DOHH2 (cell line): ENCODE measurements at regions not wholly inside any gene's neighbourhood (a gene's known extent, or its start where the extent isn't known, plus 50 kb on each side); places are given as distances from the start of the nearest gene placed in this dataset.

Experiments used
- H3F3A ChIP-seq: fragments of 200-600 bp; sonication (generic), shearing (Covaris generic); 2 replicates; pipeline ENCODE4 v1.6.0; 2016; ENCODE audit warnings: antibody characterized with exemption, mild to moderate bottlenecking; ENCODE audit not compliant: control insufficient read depth, insufficient read depth
- H3K27ac ChIP-seq: fragments of 200-600 bp; sonication (generic); 2 replicates; pipeline ENCODE4 v1.5.1; 2014; ENCODE audit warnings: low read depth, mild to moderate bottlenecking, low read length, moderate library complexity
- H3K27me3 ChIP-seq: fragments of 200-600 bp; sonication (generic); 2 replicates; pipeline ENCODE4 v1.6.1; 2014; ENCODE audit warnings: mild to moderate bottlenecking, low read length, mixed read lengths; ENCODE audit not compliant: control insufficient read depth
- H3K36me3 ChIP-seq: fragments of 200-600 bp; sonication (generic); 2 replicates; pipeline ENCODE4 v1.6.1; 2014; ENCODE audit warnings: mild to moderate bottlenecking, low read length, moderate library complexity, mixed read lengths; ENCODE audit not compliant: control insufficient read depth
- H3K4me1 ChIP-seq: fragments of 200-600 bp; sonication (generic); 2 replicates; pipeline ENCODE4 v1.6.1; 2014; ENCODE audit warnings: mild to moderate bottlenecking, low read length, mixed read lengths; ENCODE audit not compliant: control insufficient read depth
- H3K4me2 ChIP-seq: fragments of 200-600 bp; sonication (generic); 2 replicates; pipeline ENCODE4 v1.6.0; 2014; ENCODE audit warnings: mild to moderate bottlenecking, low read length, moderate library complexity
- H3K4me3 ChIP-seq: fragments of 200-600 bp; sonication (generic); 2 replicates; pipeline ENCODE4 v1.5.1; 2014; ENCODE audit warnings: mild to moderate bottlenecking, low read length, mixed read lengths
- H3K79me2 ChIP-seq: fragments of 200-600 bp; sonication (generic); 2 replicates; pipeline ENCODE4 v1.6.1; 2014; ENCODE audit warnings: mild to moderate bottlenecking, low read length, mixed read lengths; ENCODE audit not compliant: control insufficient read depth
- H3K9me2 ChIP-seq: fragments of 200-600 bp; sonication (generic); replicated peaks from 2 replicates; pipeline ENCODE4 v1.6.1; 2014; ENCODE audit warnings: mild to moderate bottlenecking, low read length, mixed read lengths; ENCODE audit not compliant: control insufficient read depth
- H3K9me3 ChIP-seq: fragments of 200-600 bp; sonication (generic); 2 replicates; pipeline ENCODE4 v1.6.1; 2014; ENCODE audit warnings: antibody characterized with exemption, low read length, mixed read lengths; ENCODE audit not compliant: control insufficient read depth, insufficient read depth
- H4K20me1 ChIP-seq: fragments of 200-600 bp; sonication (generic); 2 replicates; pipeline ENCODE4 v1.6.0; 2014; ENCODE audit warnings: low read depth, mild to moderate bottlenecking, antibody characterized with exemption, low read length, moderate library complexity; ENCODE audit not compliant: control insufficient read depth, insufficient read depth
- EZH2phosphoT487 ChIP-seq: fragments of 200-600 bp; sonication (generic); IDR thresholded peaks from 2 replicates; pipeline ENCODE4 v1.6.1; 2017; ENCODE audit warnings: borderline replicate concordance, mild to moderate bottlenecking, antibody characterized with exemption, low read length, moderate library complexity, mixed read lengths
- TF ChIP-seq, protein P1 (sequence below): fragments of 200-600 bp; sonication (generic); IDR thresholded peaks from one replicate; pipeline ENCODE4 v1.5.1; 2014; ENCODE audit warnings: antibody characterized with exemption, mild to moderate bottlenecking, low read depth, low read length; ENCODE audit not compliant: poor library complexity, severe bottlenecking

DNA sequence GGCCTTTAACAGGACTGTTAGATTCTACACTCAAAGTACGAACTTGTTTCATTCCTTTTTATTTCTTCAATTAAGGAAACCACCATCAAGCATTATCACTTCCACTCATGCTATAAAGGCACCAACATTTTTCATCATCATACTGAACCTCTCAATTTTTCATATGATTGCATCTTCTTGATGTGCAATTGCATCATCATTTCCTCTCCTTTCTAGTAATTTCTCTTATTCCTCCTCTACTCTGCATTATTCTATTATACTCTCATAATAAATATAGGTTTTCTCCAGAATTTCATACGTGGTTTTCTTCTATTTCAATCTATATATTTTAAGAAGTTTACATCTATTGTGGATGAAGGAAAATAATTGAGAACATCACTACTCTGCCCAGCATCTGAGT lies 506.2 kb upstream of the ZNF385D start:
- Histone ChIP-seq H4K20me1 (no peaks in the 10 kb centered on the region), H3K27me3 (no peaks in the 10 kb centered on the region)

DNA sequence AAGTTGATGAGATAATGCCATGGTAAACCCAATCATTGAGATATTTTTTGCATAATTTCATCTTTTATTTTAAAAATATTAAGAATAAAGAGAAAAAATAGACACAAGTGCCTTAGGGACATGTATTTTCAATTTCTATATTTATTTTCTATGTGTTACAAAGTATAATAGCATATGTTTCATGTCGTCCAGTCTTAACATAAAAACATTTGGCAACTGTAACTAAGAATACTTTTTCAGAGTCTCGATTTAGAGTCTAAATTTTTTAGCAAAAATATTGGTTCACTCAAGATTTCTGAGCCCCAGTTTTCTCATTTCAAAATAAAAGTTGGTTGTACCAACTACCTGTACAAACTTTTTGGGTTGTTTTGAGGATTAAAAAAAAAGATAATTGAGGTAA lies 511.4 kb upstream of the ZNF385D start:
- Histone ChIP-seq H3F3A (no peaks in the 10 kb centered on the region), H3K27ac (no peak overlapping the region), H3K4me3 (no peak overlapping the region), H4K20me1 (no peaks in the 10 kb centered on the region), H3K36me3 (no peaks in the 10 kb centered on the region), H3K9me3 (no peaks in the 10 kb centered on the region), H3K4me2 (no peak overlapping the region), H3K27me3 (no peaks in the 10 kb centered on the region), H3K4me1 (no peaks in the 10 kb centered on the region), H3K79me2 (no peaks in the 10 kb centered on the region), H3K9me2 (no peaks in the 10 kb centered on the region)
- TF ChIP-seq, protein P1, sequence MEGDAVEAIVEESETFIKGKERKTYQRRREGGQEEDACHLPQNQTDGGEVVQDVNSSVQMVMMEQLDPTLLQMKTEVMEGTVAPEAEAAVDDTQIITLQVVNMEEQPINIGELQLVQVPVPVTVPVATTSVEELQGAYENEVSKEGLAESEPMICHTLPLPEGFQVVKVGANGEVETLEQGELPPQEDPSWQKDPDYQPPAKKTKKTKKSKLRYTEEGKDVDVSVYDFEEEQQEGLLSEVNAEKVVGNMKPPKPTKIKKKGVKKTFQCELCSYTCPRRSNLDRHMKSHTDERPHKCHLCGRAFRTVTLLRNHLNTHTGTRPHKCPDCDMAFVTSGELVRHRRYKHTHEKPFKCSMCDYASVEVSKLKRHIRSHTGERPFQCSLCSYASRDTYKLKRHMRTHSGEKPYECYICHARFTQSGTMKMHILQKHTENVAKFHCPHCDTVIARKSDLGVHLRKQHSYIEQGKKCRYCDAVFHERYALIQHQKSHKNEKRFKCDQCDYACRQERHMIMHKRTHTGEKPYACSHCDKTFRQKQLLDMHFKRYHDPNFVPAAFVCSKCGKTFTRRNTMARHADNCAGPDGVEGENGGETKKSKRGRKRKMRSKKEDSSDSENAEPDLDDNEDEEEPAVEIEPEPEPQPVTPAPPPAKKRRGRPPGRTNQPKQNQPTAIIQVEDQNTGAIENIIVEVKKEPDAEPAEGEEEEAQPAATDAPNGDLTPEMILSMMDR: no peak
- TF ChIP-seq EZH2phosphoT487: no peak

More for the DNA sequence above, 506.2 kb upstream of the ZNF385D start:
- TF ChIP-seq, protein P1: no peak
- no peak for TF ChIP-seq EZH2phosphoT487
- no peaks in the 10 kb centered on the region for H3K79me2 ChIP-seq
- H3K4me3 ChIP-seq: no peak overlapping the region
- H3K36me3 ChIP-seq: no peaks in the 10 kb centered on the region
- H3K9me3 ChIP-seq: no peaks in the 10 kb centered on the region
- no peak overlapping the region for H3K4me2 ChIP-seq
- no peaks in the 10 kb centered on the region for H3F3A ChIP-seq
- no peaks in the 10 kb centered on the region for H3K4me1 ChIP-seq
- no peaks in the 10 kb centered on the region for H3K9me2 ChIP-seq
- no peak overlapping the region for H3K27ac ChIP-seq

DNA sequence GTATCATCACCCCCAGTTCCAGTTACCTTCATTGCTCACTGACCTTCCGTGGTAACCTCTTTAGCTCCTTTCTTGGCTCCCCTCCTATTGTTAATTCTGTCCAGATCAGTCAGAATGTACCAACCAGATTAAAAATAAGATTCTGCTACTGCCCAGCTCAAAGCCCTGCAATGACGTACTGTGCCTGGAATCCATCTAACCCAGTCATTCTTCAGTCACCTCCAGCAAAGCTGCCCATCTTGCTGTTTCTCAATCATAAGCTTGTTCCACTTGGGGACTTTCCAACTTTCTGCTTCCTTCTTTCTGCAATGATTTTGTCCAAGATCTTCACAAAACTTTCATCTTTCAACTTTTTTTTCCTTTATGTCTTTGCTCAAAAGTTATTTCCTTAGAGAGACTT lies 512.0 kb upstream of the ZNF385D start:
- Histone ChIP-seq H3K4me3 (no peak overlapping the region), H3K27ac (no peak overlapping the region), H3F3A (no peaks in the 10 kb centered on the region), H3K4me1 (no peaks in the 10 kb centered on the region), H3K9me2 (no peaks in the 10 kb centered on the region), H3K36me3 (no peaks in the 10 kb centered on the region), H3K9me3 (no peaks in the 10 kb centered on the region), H3K79me2 (no peaks in the 10 kb centered on the region), H3K27me3 (no peaks in the 10 kb centered on the region), H4K20me1 (no peaks in the 10 kb centered on the region), H3K4me2 (no peak overlapping the region)
- TF ChIP-seq, protein P1: no peak
- TF ChIP-seq EZH2phosphoT487: no peak

DNA sequence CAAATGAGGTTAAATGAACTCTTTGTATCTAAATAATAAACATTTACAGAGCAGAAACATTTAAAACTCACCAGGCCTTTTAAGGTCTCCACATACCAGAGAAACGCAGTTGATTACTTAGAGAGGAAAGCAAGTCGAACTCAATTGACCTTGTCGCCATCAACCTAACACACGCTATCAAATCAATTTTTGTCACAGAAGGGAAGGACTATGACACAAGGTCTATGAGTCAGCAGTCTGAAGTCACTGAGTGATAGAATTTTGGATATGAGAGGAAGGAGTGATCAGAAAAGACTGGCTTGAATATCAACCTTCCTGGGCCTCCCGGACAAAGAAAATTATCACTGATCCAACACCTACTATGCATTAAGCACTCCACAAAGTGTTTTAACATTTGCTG lies 514.4 kb upstream of the ZNF385D start:
- no peaks in the 10 kb centered on the region for H3K79me2 ChIP-seq
- H3K36me3 ChIP-seq: no peaks in the 10 kb centered on the region
- TF ChIP-seq, protein P1: no peak
- no peak for TF ChIP-seq EZH2phosphoT487
- no peaks in the 10 kb centered on the region for H3K9me3 ChIP-seq
- H3K4me2 ChIP-seq: no peak overlapping the region
- H3K4me1 ChIP-seq: no peaks in the 10 kb centered on the region
- no peaks in the 10 kb centered on the region for H3K9me2 ChIP-seq
- H3K27me3 ChIP-seq: no peaks in the 10 kb centered on the region
- H3K4me3 ChIP-seq: no peak overlapping the region
- H4K20me1 ChIP-seq: no peaks in the 10 kb centered on the region
- H3K27ac ChIP-seq: no peak overlapping the region
- no peaks in the 10 kb centered on the region for H3F3A ChIP-seq
